ENCODE measurements at regions not wholly inside any gene's neighbourhood (a gene's known extent, or its start where the extent isn't known, plus 50 kb on each side); places are given as distances from the start of the nearest gene placed in this dataset.

DNA sequence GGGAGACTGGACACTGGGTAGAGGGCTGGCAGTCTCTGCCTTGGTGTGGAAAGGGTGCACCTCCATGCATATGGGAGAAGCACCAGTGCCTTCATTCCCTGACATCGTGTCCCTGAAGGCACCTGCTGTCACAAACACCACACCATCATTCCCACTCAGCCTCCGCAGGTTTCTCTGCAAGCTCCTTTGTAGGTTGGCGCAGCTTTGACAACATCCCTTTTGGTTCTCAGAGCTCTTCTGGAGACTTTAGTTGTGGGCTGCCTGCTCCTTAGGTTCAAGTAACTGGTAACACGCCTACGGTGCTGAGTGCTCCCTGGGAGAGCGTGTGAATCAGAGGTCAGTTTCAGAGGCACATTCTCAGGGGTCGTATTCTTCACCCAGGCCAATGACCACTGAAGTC, 50.2 kb upstream of the TULP4 start:
- no peak overlapping the region for H3K9ac ChIP-seq (ENCODE audit: low read depth in 1 of 3, low read length in 3 of 3)

More for the DNA sequence above, 50.2 kb upstream of the TULP4 start:
- Histone ChIP-seq H3K27me3 (ENCODE audit: control insufficient read depth in 3 of 3, insufficient read depth in 3 of 3, low read length in 3 of 3) (no peaks in the 10 kb centered on the region), H3K36me3 (ENCODE audit: control insufficient read depth in 3 of 3, insufficient read depth in 3 of 3, low read length in 3 of 3) (no peaks in the 10 kb centered on the region), H3K27ac (ENCODE audit: low read depth, low read length) (no peak overlapping the region), H3K4me3 (ENCODE audit: low read length in 3 of 3) (no peak overlapping the region), H3K4me1 (ENCODE audit: control insufficient read depth in 3 of 3, insufficient read depth in 3 of 3, low read length in 3 of 3) (peaks cover 7 to 29% (median 16%) of the 10 kb centered on the region in 3 donors), H3K9me3 (ENCODE audit: control insufficient read depth in 3 of 3, low read length in 3 of 3) (no peaks in the 10 kb centered on the region)

All from skeletal muscle tissue (tissue), 3 donors.